Peyer's patch (tissue), 4 donors: ENCODE measurements at regions not wholly inside any gene's neighbourhood (a gene's known extent, or its start where the extent isn't known, plus 50 kb on each side); places are given as distances from the start of the nearest gene placed in this dataset.

ENCODE experiments used
- CTCF ChIP-seq, 6 experiments: fragments of 450-650 bp in 4 of 6; fragments of 200-600 bp in 2 of 6; sonication (generic) in 1 of 6; IDR thresholded peaks; one replicate each; pipeline ENCODE4 v1.5.1; 2017 to 2019; ENCODE audit warnings: antibody characterized with exemption in 6 of 6, mild to moderate bottlenecking in 3 of 6, moderate library complexity in 1 of 6
- POLR2A ChIP-seq, 2 donors: fragments of 450-650 bp; IDR thresholded peaks; one replicate each; pipeline ENCODE4 v1.5.1; 2017; ENCODE audit warnings: antibody characterized with exemption in 2 of 2, mild to moderate bottlenecking in 2 of 2, moderate library complexity in 2 of 2

- TF ChIP-seq CTCF (IDR thresholded peaks at IDR 0.05) = no peak
- no peak for TF ChIP-seq POLR2A (IDR thresholded peaks at IDR 0.05)
These were observed 238.8 kb upstream of the SLC35B3 start for GRCh38 chr6:8674126-8674525.
